C4-2B (cell line): ENCODE measurements at regions not wholly inside any gene's neighbourhood (a gene's known extent, or its start where the extent isn't known, plus 50 kb on each side); places are given as distances from the start of the nearest gene placed in this dataset.
"Not testable (repeated sequence)": the region's sequence is repeated elsewhere in the genome, so short reads cannot be mapped to it uniquely, and the experiment has no call there.

Source experiments
- CTCF ChIP-seq: fragments of 450-650 bp; conservative IDR thresholded peaks from 2 replicates; pipeline ENCODE4 v1.5.1; 2017; ENCODE audit warnings: mild to moderate bottlenecking
- ZFX ChIP-seq: fragments of 450-650 bp; IDR thresholded peaks from 2 replicates; pipeline ENCODE4 v1.6.1; 2017

GRCh38 chr15:20048189-20048588, 493.4 kb downstream of the GOLGA6L6 start:
- TF ChIP-seq CTCF, ZFX: not testable (repeated sequence)
